GM20000 (cell line): ENCODE measurements at regions not wholly inside any gene's neighbourhood (a gene's known extent, or its start where the extent isn't known, plus 50 kb on each side); places are given as distances from the start of the nearest gene placed in this dataset.

Source experiments
- DNase-seq: peaks from one replicate; pipeline ENCODE4 v3.0.0; 2012; ENCODE audit warnings: low spot score
- CTCF ChIP-seq: IDR thresholded peaks from 2 replicates; pipeline ENCODE4 v1.5.1; 2012; ENCODE audit warnings: mild to moderate bottlenecking, control low read depth; ENCODE audit errors: extremely low read depth, missing control alignments

- no peak for DNase-seq
- no peak for TF ChIP-seq CTCF
Observed at GRCh38 chr5:125967576-125967975, 455.6 kb upstream of the GRAMD2B start.

DNA sequence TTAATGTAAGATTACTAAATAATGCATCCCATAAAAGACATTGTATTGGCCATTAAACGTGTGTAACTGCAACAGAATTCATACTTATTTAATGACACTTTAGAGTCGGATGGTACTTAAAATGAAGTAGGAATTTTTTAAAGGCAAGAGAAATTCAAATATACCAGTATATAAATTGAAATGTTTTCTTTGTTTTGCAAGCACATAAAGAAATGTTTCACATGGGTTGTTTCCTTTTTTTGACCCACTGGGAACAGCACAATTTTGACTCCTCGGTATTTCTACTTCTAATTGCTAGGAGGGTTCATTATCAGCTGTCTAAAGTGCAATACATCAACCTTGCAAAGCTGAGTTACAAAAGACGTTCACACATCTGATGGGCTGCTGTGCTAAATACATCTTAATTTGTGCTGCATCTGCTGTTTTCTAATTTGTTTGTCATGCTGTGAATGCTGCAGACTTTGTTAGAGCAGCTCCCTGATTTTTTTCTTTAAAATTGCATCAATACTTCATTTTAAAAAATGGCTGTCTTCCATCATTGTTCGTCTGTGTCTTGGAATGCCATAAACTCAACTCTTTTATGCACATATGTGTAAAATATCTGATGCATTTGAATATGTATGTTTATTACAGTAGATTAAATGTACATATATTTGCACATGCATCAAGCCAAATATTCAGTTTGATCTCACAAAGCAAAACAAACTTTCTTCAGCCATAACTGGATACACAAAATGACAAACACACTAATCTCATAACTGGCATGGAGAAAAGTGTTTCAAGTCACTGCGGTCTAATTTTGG lies 454.0 kb upstream of the GRAMD2B start:
- no peak for DNase-seq

GRCh38 chr5:125969814-125970171 lies 453.4 kb upstream of the GRAMD2B start:
- DNase-seq: no peak
- TF ChIP-seq CTCF: no peak

More for the DNA sequence above, 454.0 kb upstream of the GRAMD2B start:
- no peak for TF ChIP-seq CTCF

- no peak for DNase-seq
- no peak for TF ChIP-seq CTCF
Observed at GRCh38 chr5:125970631-125971307, 452.4 kb upstream of the GRAMD2B start.

DNA sequence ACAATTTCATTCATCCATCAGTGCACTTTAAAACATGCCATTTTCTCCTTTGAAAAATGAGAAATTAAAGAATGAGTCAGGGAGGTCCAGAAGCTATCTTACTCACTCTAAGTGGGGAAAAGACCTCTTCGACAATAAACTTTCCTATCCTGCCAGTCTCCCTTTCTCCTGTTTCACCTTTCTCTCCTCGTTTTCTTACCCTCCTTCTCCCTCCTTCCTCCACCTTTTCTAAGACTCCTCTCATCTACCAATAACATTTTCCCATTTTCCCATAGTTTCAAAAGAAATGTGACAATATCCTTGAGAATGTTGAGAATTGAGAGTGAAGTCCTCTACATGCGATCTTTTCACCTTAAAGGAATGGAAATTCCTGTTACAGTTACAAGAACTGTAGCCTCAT lies 450.5 kb upstream of the GRAMD2B start:
- no peak for DNase-seq
- TF ChIP-seq CTCF: no peak

- no peak for DNase-seq
- TF ChIP-seq CTCF: no peak
Observed at GRCh38 chr5:125974679-125975078, 448.5 kb upstream of the GRAMD2B start.

GRCh38 chr5:125976421-125977000 lies 446.7 kb upstream of the GRAMD2B start:
- no peak for TF ChIP-seq CTCF
- no peak for DNase-seq
